ENCODE measurements at regions not wholly inside any gene's neighbourhood (a gene's known extent, or its start where the extent isn't known, plus 50 kb on each side); places are given as distances from the start of the nearest gene placed in this dataset.

DNA sequence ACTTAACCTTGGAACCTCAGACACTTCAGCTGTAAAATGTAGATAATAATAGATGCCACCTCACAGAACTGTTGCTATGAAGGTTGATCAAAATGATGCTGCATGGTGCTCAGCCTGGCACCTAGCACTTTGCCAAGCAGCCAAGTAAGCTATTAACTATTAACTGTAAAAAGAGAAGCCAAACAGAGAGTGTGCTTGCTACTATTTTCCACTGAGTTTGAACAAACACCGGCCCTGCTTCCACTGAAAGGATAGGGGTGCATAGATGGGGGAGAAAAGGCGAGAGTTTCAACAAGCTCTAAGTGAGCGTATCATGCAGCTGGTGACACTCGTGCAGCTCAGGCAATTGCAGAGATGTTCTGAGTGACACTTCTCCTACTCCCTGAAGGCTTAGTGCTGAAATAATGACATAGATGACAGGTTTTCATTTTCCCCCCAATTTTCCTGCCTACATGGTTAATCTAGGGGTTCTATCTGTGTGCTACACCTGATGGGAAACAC, 78.2 kb downstream of the GPR88 start:
- TF ChIP-seq, protein P1, sequence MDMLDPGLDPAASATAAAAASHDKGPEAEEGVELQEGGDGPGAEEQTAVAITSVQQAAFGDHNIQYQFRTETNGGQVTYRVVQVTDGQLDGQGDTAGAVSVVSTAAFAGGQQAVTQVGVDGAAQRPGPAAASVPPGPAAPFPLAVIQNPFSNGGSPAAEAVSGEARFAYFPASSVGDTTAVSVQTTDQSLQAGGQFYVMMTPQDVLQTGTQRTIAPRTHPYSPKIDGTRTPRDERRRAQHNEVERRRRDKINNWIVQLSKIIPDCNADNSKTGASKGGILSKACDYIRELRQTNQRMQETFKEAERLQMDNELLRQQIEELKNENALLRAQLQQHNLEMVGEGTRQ (IDR thresholded peaks at IDR 0.05; ENCODE audit: low read depth, low read length) = no peak
- TF ChIP-seq, protein P2, sequence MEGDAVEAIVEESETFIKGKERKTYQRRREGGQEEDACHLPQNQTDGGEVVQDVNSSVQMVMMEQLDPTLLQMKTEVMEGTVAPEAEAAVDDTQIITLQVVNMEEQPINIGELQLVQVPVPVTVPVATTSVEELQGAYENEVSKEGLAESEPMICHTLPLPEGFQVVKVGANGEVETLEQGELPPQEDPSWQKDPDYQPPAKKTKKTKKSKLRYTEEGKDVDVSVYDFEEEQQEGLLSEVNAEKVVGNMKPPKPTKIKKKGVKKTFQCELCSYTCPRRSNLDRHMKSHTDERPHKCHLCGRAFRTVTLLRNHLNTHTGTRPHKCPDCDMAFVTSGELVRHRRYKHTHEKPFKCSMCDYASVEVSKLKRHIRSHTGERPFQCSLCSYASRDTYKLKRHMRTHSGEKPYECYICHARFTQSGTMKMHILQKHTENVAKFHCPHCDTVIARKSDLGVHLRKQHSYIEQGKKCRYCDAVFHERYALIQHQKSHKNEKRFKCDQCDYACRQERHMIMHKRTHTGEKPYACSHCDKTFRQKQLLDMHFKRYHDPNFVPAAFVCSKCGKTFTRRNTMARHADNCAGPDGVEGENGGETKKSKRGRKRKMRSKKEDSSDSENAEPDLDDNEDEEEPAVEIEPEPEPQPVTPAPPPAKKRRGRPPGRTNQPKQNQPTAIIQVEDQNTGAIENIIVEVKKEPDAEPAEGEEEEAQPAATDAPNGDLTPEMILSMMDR (conservative IDR thresholded peaks at IDR 0.05; ENCODE audit: low read depth, low read length) = no peak
- no peak for TF ChIP-seq CEBPB (IDR thresholded peaks at IDR 0.05; ENCODE audit: low read depth, low read length)
- TF ChIP-seq, protein P3, sequence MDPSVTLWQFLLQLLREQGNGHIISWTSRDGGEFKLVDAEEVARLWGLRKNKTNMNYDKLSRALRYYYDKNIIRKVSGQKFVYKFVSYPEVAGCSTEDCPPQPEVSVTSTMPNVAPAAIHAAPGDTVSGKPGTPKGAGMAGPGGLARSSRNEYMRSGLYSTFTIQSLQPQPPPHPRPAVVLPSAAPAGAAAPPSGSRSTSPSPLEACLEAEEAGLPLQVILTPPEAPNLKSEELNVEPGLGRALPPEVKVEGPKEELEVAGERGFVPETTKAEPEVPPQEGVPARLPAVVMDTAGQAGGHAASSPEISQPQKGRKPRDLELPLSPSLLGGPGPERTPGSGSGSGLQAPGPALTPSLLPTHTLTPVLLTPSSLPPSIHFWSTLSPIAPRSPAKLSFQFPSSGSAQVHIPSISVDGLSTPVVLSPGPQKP (IDR thresholded peaks at IDR 0.05; ENCODE audit: borderline replicate concordance, low read depth, low read length) = no peak
